Stimulated activated CD4-positive, alpha-beta T cell treated with anti-CD3 and anti-CD28 coated beads, Interleukin-1b, Interleukin-23, amount 100 ng/mL, for 48 hours (primary cell): ENCODE measurements at regions not wholly inside any gene's neighbourhood (a gene's known extent, or its start where the extent isn't known, plus 50 kb on each side); places are given as distances from the start of the nearest gene placed in this dataset.
"Not testable (repeated sequence)": the region's sequence is repeated elsewhere in the genome, so short reads cannot be mapped to it uniquely, and the experiment has no call there.

Experiments used
- DNase-seq: peaks from one replicate; pipeline ENCODE4 v3.0.0-alpha.2; 2020

GRCh38 chr14:55847766-55848165 lies 267.8 kb downstream of the KTN1 start:
- DNase-seq: no peak

- DNase-seq: no peak
These were observed 269.0 kb downstream of the KTN1 start for GRCh38 chr14:55848964-55849363.

- DNase-seq: no peak
These were observed 268.4 kb upstream of the PELI2 start for GRCh38 chr14:55849833-55850232.

GRCh38 chr14:55850825-55851241 lies 267.4 kb upstream of the PELI2 start:
- DNase-seq: no peak

- no peak for DNase-seq
These were observed 266.9 kb upstream of the PELI2 start for GRCh38 chr14:55851301-55851700.

GRCh38 chr14:55851961-55852360 lies 266.2 kb upstream of the PELI2 start:
- no peak for DNase-seq

- no peak for DNase-seq
These were observed 262.5 kb upstream of the PELI2 start for GRCh38 chr14:55855751-55856150.

GRCh38 chr14:55858604-55859003 lies 259.6 kb upstream of the PELI2 start:
- no peak for DNase-seq

- not testable (repeated sequence) for DNase-seq
These were observed 256.6 kb upstream of the PELI2 start for GRCh38 chr14:55861561-55861960.

- no peak for DNase-seq
These were observed 253.1 kb upstream of the PELI2 start for GRCh38 chr14:55864890-55865655.

- DNase-seq: no peak
These were observed 250.9 kb upstream of the PELI2 start for GRCh38 chr14:55867311-55867710.

- no peak for DNase-seq
These were observed 250.5 kb upstream of the PELI2 start for GRCh38 chr14:55867719-55868118.

- no peak for DNase-seq
These were observed 248.7 kb upstream of the PELI2 start for GRCh38 chr14:55869397-55870049.

GRCh38 chr14:55873169-55873568 lies 245.0 kb upstream of the PELI2 start:
- DNase-seq: no peak

- no peak for DNase-seq
These were observed 243.4 kb upstream of the PELI2 start for GRCh38 chr14:55874785-55875184.

GRCh38 chr14:55877942-55878341 lies 240.3 kb upstream of the PELI2 start:
- DNase-seq: no peak

- DNase-seq: no peak
These were observed 236.5 kb upstream of the PELI2 start for GRCh38 chr14:55881577-55882241.

- DNase-seq: no peak
These were observed 233.4 kb upstream of the PELI2 start for GRCh38 chr14:55884819-55885218.

- no peak for DNase-seq
These were observed 229.1 kb upstream of the PELI2 start for GRCh38 chr14:55889124-55889523.

- DNase-seq: no peak
These were observed 226.5 kb upstream of the PELI2 start for GRCh38 chr14:55891692-55892091.

- DNase-seq: no peak
These were observed 225.3 kb upstream of the PELI2 start for GRCh38 chr14:55892906-55893305.

GRCh38 chr14:55893705-55894104 lies 224.5 kb upstream of the PELI2 start:
- DNase-seq: no peak

GRCh38 chr14:55897031-55897430 lies 221.2 kb upstream of the PELI2 start:
- no peak for DNase-seq

- no peak for DNase-seq
These were observed 219.3 kb upstream of the PELI2 start for GRCh38 chr14:55898938-55899337.
